ENCODE measurements at regions not wholly inside any gene's neighbourhood (a gene's known extent, or its start where the extent isn't known, plus 50 kb on each side); places are given as distances from the start of the nearest gene placed in this dataset.

DNA sequence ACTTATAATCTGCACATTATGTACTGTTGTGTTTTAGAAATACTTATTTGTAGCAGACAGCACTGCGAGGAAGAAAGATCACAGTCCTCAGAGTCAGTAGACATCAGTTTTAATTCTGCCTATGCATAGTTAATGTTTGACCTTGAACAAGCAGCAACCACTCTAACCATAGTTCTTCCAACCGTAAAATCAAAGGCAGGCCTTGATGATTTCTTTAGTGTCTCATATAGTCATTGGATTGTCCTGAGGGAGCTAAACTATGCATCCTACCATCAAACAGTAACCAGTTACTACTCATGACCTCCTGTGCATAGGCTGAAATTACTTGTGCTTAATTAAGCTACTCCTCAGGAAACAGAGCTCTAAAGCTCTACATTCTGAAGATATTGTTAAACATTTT lies 294.8 kb upstream of the STXBP5 start:
- Mint-ChIP-seq H3K36me3 (peaks cover 2% of the 10 kb centered on the region), H3K27me3 (peaks cover 3% of the 10 kb centered on the region), H3K27ac (no peak overlapping the region), H3K4me1 (no peaks in the 10 kb centered on the region), H3K4me3 (no peak overlapping the region), H3K9me3 (no peaks in the 10 kb centered on the region)

DNA sequence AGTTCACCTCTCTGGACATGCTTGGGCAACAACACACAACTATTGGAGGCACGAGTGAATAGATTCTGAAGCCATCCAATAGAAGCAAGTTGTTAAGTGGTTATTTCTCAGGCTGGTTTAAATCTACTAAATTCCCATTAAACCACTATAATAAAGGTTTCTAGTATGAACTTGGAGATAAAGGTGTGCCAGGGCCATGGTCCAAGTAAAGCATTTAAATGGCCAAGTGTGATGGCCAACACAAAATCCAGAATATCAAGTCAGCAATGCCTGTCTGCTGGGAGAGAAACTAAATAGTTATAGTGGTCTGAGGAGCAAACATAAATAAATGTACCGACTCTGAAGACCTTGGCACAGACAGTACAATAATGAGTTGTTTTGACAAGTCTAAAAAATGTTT lies 294.3 kb upstream of the STXBP5 start:
- Mint-ChIP-seq H3K36me3 (peaks cover 2% of the 10 kb centered on the region), H3K27ac (no peak overlapping the region), H3K4me3 (no peak overlapping the region), H3K9me3 (no peaks in the 10 kb centered on the region), H3K4me1 (no peaks in the 10 kb centered on the region), H3K27me3 (peaks cover 2% of the 10 kb centered on the region)

GRCh38 chr6:146910611-146911010 lies 293.6 kb upstream of the STXBP5 start:
- H3K4me3 Mint-ChIP-seq: no peak overlapping the region
- H3K27ac Mint-ChIP-seq: no peak overlapping the region
- H3K36me3 Mint-ChIP-seq: peaks cover 2% of the 10 kb centered on the region
- no peaks in the 10 kb centered on the region for H3K9me3 Mint-ChIP-seq
- no peaks in the 10 kb centered on the region for H3K4me1 Mint-ChIP-seq
- peaks cover 2% of the 10 kb centered on the region for H3K27me3 Mint-ChIP-seq

DNA sequence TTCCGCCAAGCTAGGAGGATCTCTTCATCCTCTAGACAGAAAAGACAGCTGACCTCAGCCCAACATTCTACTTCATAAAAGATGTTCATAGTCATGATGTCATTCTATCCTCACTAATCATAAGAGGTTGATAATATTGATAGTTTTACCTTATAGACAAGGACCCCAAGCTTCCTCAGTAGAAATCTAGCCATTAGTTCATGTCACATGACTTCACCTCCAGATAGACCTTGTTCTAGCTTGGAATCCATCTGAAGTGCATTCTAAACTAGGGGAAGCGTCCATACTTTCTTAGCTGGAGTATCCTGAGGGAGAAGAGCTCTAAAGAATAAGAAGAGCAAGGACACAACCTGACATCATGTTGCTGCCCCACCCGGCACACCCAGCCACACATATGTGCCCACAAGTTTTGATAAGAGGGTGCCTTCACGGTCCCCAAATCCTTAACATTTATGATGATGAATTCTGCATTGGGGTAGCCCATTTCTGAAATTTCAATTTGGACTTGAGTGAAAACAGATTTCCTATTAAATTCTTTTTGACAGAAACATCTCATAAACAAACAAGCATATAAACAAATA lies 292.5 kb upstream of the STXBP5 start:
- Mint-ChIP-seq H3K27ac (no peak overlapping the region), H3K4me1 (no peaks in the 10 kb centered on the region), H3K9me3 (no peaks in the 10 kb centered on the region)

GRCh38 chr6:146912730-146913685 lies 291.2 kb upstream of the STXBP5 start:
- Mint-ChIP-seq H3K4me1 (no peaks in the 10 kb centered on the region), H3K27me3 (peaks cover 2% of the 10 kb centered on the region), H3K27ac (no peak overlapping the region), H3K36me3 (peaks cover 2% of the 10 kb centered on the region), H3K9me3 (no peaks in the 10 kb centered on the region), H3K4me3 (no peak overlapping the region)

More for the DNA sequence above, 292.5 kb upstream of the STXBP5 start:
- no peak overlapping the region for H3K4me3 Mint-ChIP-seq
- H3K27me3 Mint-ChIP-seq: peaks cover 2% of the 10 kb centered on the region
- peaks cover 2% of the 10 kb centered on the region for H3K36me3 Mint-ChIP-seq

- Mint-ChIP-seq H3K4me3 (no peak overlapping the region), H3K27me3 (peaks cover 2% of the 10 kb centered on the region), H3K27ac (no peak overlapping the region), H3K9me3 (no peaks in the 10 kb centered on the region), H3K36me3 (peaks cover 2% of the 10 kb centered on the region), H3K4me1 (no peaks in the 10 kb centered on the region)
Observed at GRCh38 chr6:146913842-146914488, 290.3 kb upstream of the STXBP5 start.

DNA sequence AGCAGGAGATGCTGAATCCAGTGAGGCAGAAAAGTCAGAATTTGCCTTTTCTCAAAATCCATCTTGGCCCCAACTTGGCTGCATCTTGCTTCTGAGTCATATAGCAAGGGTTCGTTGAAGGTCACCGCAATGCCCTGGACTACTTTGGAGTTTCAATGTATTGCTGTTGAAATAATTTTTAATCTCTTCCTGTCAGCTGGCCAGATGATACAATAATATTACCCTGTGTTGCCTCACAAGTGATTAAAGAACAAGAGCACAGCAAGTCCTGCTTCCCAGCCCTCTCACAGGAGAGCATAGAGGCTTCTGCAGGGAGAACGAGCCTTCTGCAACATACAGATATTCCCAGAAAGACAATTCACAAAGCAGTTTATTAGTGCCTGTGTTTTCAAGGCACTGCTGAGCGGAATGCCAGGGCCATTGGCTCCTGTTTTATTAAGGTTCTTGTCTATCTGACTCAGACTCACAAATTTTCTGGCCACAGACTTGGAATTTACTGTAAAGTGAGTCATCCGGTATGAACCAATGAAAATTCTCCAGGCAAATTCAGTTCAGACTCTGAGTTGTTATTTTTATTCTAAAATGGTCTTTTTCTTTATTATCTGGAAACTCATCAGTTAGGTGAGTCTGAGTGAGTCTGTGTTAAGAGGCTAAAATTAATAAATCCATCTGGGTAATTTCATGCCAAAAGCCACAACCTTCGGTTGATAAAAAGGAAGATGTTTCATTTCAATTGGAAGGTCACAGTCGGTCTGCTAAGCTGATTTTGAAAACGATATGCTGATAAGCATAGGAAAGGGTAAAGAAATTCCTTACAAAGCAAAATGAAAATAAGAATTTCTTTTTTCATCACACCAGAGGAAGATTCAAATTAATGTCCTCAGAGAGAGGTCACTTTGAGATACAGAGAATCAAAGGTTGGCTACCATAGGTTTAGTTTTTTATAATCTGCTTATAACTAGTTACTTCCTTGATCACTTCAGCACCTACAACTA lies 289.4 kb upstream of the STXBP5 start:
- Mint-ChIP-seq H3K27ac (no peak overlapping the region), H3K4me1 (no peaks in the 10 kb centered on the region), H3K27me3 (peaks cover 2% of the 10 kb centered on the region), H3K4me3 (no peak overlapping the region), H3K36me3 (peaks cover 2% of the 10 kb centered on the region), H3K9me3 (no peaks in the 10 kb centered on the region)

DNA sequence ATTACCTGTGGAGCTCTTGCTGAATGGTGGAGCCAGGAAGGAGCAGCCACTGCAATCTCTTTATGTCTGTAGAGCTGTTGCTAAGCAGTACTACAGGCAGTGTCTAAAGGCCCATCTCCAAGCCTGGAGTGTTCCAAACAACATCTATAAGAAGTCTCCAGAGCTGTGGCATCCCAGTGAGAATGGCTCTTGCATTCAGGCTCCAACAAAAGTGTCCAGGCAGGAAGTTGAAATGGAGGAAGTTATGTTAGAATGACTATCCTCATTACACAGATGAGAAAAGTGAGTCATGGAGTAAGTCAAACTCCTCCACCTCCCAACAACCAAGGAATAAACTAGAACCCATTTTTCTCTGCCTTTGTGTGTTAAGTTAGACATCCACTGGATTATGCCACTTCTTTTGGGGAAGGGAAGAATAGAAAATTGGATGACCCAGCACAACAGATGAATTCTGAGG lies 288.5 kb upstream of the STXBP5 start:
- no peaks in the 10 kb centered on the region for H3K9me3 Mint-ChIP-seq
- peaks cover 2% of the 10 kb centered on the region for H3K36me3 Mint-ChIP-seq
- no peak overlapping the region for H3K27ac Mint-ChIP-seq
- H3K4me3 Mint-ChIP-seq: no peak overlapping the region
- H3K4me1 Mint-ChIP-seq: no peaks in the 10 kb centered on the region
- H3K27me3 Mint-ChIP-seq: peaks cover 2% of the 10 kb centered on the region

GRCh38 chr6:146916435-146917025 lies 287.7 kb upstream of the STXBP5 start:
- Mint-ChIP-seq H3K27ac (no peak overlapping the region), H3K36me3 (no peaks in the 10 kb centered on the region), H3K27me3 (peaks cover 2% of the 10 kb centered on the region), H3K4me3 (no peak overlapping the region), H3K9me3 (no peaks in the 10 kb centered on the region), H3K4me1 (no peaks in the 10 kb centered on the region)

GRCh38 chr6:146917182-146917581 lies 287.0 kb upstream of the STXBP5 start:
- no peaks in the 10 kb centered on the region for H3K36me3 Mint-ChIP-seq
- H3K27ac Mint-ChIP-seq: no peak overlapping the region
- H3K27me3 Mint-ChIP-seq: peaks cover 2% of the 10 kb centered on the region
- no peaks in the 10 kb centered on the region for H3K4me1 Mint-ChIP-seq
- H3K9me3 Mint-ChIP-seq: no peaks in the 10 kb centered on the region
- no peak overlapping the region for H3K4me3 Mint-ChIP-seq

DNA sequence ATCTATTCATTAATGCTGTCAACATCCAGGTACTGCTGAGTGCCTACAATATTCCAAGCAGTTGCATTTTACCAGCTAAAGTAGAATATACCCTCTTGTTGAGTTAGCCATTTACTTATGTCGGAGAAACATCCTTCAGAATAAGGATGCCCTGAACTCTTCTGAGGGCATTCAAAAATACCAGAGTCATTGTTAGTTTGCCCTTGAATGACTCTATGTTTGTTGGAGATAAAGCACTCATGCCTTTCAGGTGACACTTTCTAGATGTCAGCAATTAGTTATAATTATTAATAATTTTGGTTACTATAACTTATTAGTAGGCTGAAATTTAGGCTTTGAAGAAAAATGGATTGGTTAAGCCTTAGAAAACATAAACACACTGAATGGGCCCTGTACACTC lies 286.2 kb upstream of the STXBP5 start:
- no peak overlapping the region for H3K4me3 Mint-ChIP-seq
- no peaks in the 10 kb centered on the region for H3K36me3 Mint-ChIP-seq
- no peak overlapping the region for H3K27ac Mint-ChIP-seq
- peaks cover 2% of the 10 kb centered on the region for H3K27me3 Mint-ChIP-seq
- H3K4me1 Mint-ChIP-seq: no peaks in the 10 kb centered on the region
- no peaks in the 10 kb centered on the region for H3K9me3 Mint-ChIP-seq

DNA sequence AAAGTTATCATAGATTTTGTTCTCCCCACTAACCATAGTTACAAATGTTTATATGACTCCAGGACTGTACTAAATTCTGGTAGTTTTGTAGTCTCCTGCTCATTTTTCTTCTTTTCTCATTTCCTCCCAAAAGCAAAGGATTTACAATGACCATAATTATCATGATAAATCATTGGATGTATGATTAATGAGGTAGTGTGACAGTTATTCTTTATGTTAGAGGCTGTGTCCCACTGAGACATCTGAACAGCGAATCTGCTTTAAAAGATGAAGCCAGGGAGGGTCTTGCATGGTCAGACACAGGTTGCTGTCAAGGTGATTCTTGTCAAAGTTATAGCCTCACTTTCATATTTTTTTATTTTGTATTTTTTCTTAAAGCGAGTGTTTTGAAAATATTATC lies 285.2 kb upstream of the STXBP5 start:
- no peak overlapping the region for H3K27ac Mint-ChIP-seq
- H3K4me3 Mint-ChIP-seq: no peak overlapping the region
- no peaks in the 10 kb centered on the region for H3K4me1 Mint-ChIP-seq
- no peaks in the 10 kb centered on the region for H3K27me3 Mint-ChIP-seq
- no peaks in the 10 kb centered on the region for H3K36me3 Mint-ChIP-seq
- H3K9me3 Mint-ChIP-seq: peaks cover 0 to 5% (median 0%) of the 10 kb centered on the region in 3 donors

DNA sequence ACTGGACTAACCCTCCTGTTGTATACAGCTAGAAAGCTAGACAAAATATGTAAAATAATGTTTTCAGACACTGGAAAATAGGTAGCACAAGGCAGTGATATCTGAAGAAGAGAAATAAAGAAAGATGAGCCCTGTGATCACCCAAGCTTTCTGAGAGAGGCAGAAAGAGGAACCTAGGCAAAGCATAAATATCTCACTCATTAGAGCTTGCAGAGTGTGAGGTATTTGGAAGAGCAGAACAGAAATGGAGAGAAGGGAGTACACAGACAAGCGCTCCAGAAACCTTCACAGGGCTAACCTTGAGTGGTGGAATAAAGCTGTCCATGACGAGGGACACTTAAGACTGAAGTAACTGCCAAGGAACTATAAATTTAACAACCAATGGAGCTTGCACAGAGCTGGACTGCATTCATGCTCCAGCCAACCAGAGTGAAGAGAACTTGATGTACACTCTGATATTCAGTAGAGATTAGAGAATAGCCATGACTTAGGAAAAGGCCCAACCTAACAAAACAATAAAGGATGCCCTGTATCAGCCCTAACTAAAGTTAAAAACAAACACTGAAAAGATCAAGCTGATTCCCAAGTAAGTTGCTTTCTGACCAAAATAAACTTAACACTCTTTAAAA lies 280.9 kb upstream of the STXBP5 start:
- Mint-ChIP-seq H3K9me3 (peaks cover 0 to 5% (median 0%) of the 10 kb centered on the region in 3 donors), H3K4me3 (no peak overlapping the region), H3K36me3 (no peaks in the 10 kb centered on the region), H3K27ac (no peak overlapping the region), H3K27me3 (no peaks in the 10 kb centered on the region), H3K4me1 (no peaks in the 10 kb centered on the region)

- no peak overlapping the region for H3K4me3 Mint-ChIP-seq
- peaks cover 0 to 5% (median 0%) of the 10 kb centered on the region in 3 donors for H3K9me3 Mint-ChIP-seq
- no peak overlapping the region for H3K27ac Mint-ChIP-seq
- H3K27me3 Mint-ChIP-seq: no peaks in the 10 kb centered on the region
- no peaks in the 10 kb centered on the region for H3K4me1 Mint-ChIP-seq
- H3K36me3 Mint-ChIP-seq: no peaks in the 10 kb centered on the region
Observed at GRCh38 chr6:146925846-146926245, 278.4 kb upstream of the STXBP5 start.

Data from IgD-negative memory B cell (primary cell).